Endothelial cell of umbilical vein (primary cell): ENCODE measurements at regions not wholly inside any gene's neighbourhood (a gene's known extent, or its start where the extent isn't known, plus 50 kb on each side); places are given as distances from the start of the nearest gene placed in this dataset.

Experiments used
- BruUV-seq: library from RNA; stranded (reverse); fragments of 400-500 nt; replicated peaks from 2 replicates; lab custom pipeline; 2021; lab: Mats Ljungman, UMichigan
- CTCF ChIA-PET: fragments of 300-600, 350-600 bp; sonication (Branson Sonifier 250); formaldehyde crosslinking; loops from one replicate; lab custom pipeline; 2021; ENCODE audit warnings: antibody characterized with exemption, inconsistent platforms; lab: Charles Lee
- POLR2A ChIA-PET: fragments of 300-600, 350-600 bp; sonication (Branson Sonifier 250); formaldehyde crosslinking; loops from one replicate; lab custom pipeline; 2021; ENCODE audit warnings: antibody characterized with exemption, inconsistent platforms; lab: Charles Lee
- DNase-seq: peaks from one replicate; pipeline ENCODE4 v3.0.0-alpha.2; 2011; ENCODE audit warnings: low read depth, low spot score
- FAIRE-seq: peaks from 2 replicates; lab custom pipeline; 2011; peaks lifted over from hg19 to GRCh38; lab: Jason Lieb, UNC
- H2AFZ ChIP-seq: 2 replicates; pipeline ENCODE4 v1.6.0; 2012; ENCODE audit warnings: low read depth, low read length, control low read depth, inconsistent platforms
- H3K27ac ChIP-seq: 2 replicates; pipeline ENCODE4 v1.5.1; 2011; ENCODE audit warnings: low read depth, mild to moderate bottlenecking, control low read depth, low read length, moderate library complexity; ENCODE audit not compliant: insufficient read depth
- H3K27me3 ChIP-seq, 2 experiments: 2 replicates each; pipeline versions ENCODE4 v1.6.0 to v1.6.1; 2011; ENCODE audit warnings: low read length in 2 of 2, mixed read lengths in 1 of 2; ENCODE audit not compliant: control insufficient read depth in 2 of 2, insufficient read depth in 2 of 2
- H3K36me3 ChIP-seq, 2 experiments: 2 replicates in 1 of 2; 3 replicates in 1 of 2; pipeline ENCODE4 v1.5.1; 2011; ENCODE audit warnings: low read length in 2 of 2, mild to moderate bottlenecking in 1 of 2, moderate library complexity in 1 of 2; ENCODE audit not compliant: control insufficient read depth in 2 of 2, insufficient read depth in 2 of 2; ENCODE audit errors: extremely low read depth in 1 of 2
- H3K4me1 ChIP-seq: 3 replicates; pipeline ENCODE4 v1.5.1; 2011; ENCODE audit warnings: mild to moderate bottlenecking, low read length; ENCODE audit not compliant: control insufficient read depth, insufficient read depth; ENCODE audit errors: extremely low read depth
- H3K4me2 ChIP-seq: 2 replicates; pipeline ENCODE4 v1.6.1; 2011; ENCODE audit warnings: low read length, control low read depth, mixed read lengths; ENCODE audit not compliant: insufficient read depth
- H3K4me3 ChIP-seq, 3 experiments: fragments of 200-600 bp in 1 of 3; sonication (generic), shearing (Covaris generic) in 1 of 3; replicated peaks in 1 of 3; 2 replicates each; pipeline ENCODE4 v1.5.1; 2011 to 2016; ENCODE audit warnings: control low read depth in 3 of 3, low read length in 3 of 3, mild to moderate bottlenecking in 2 of 3, inconsistent platforms in 1 of 3, low read depth in 1 of 3, moderate library complexity in 1 of 3; ENCODE audit not compliant: insufficient read depth in 1 of 3
- H3K79me2 ChIP-seq: 2 replicates; pipeline ENCODE4 v1.6.0; 2012; ENCODE audit warnings: low read length, inconsistent platforms; ENCODE audit not compliant: control insufficient read depth, insufficient read depth
- H3K9ac ChIP-seq: replicated peaks from 2 replicates; pipeline ENCODE3; 2011; ENCODE audit warnings: low read length, control low read depth; ENCODE audit not compliant: insufficient read depth; ENCODE audit errors: extremely low read depth
- H3K9me1 ChIP-seq: replicated peaks from 3 replicates; pipeline ENCODE4 v1.6.0; 2011; ENCODE audit warnings: mild to moderate bottlenecking, low read length; ENCODE audit not compliant: control insufficient read depth, insufficient read depth; ENCODE audit errors: extremely low read depth
- H3K9me3 ChIP-seq: replicated peaks from 2 replicates; pipeline ENCODE4 v1.5.1; 2012; ENCODE audit warnings: low read length, inconsistent platforms; ENCODE audit not compliant: control insufficient read depth, insufficient read depth
- H4K20me1 ChIP-seq: replicated peaks from 2 replicates; pipeline ENCODE3; 2011; ENCODE audit warnings: mild to moderate bottlenecking, low read length; ENCODE audit not compliant: control insufficient read depth, insufficient read depth; ENCODE audit errors: extremely low read depth
- CTCF ChIP-seq, 2 donors: IDR thresholded peaks; 1 replicate in 1 of 2; 2 replicates in 1 of 2; pipeline ENCODE4 v1.5.1; 2011; ENCODE audit warnings: low read length in 2 of 2, mild to moderate bottlenecking in 2 of 2, moderate library complexity in 2 of 2, control low read depth in 1 of 2, inconsistent platforms in 1 of 2, low read depth in 1 of 2; ENCODE audit not compliant: insufficient read depth in 1 of 2; ENCODE audit errors: extremely low read depth in 1 of 2
- EZH2 ChIP-seq: IDR thresholded peaks from 2 replicates; pipeline ENCODE4 v1.6.1; 2012; ENCODE audit warnings: borderline replicate concordance, low read depth, mild to moderate bottlenecking, moderate library complexity, low read length, inconsistent platforms; ENCODE audit not compliant: severe bottlenecking
- FOS ChIP-seq: IDR thresholded peaks from 2 replicates; pipeline ENCODE4 v1.6.1; 2011; ENCODE audit warnings: mild to moderate bottlenecking, low read length, moderate library complexity, borderline replicate concordance; ENCODE audit not compliant: insufficient read depth
- GATA2 ChIP-seq: IDR thresholded peaks from 2 replicates; pipeline ENCODE4 v1.7.0; 2011; ENCODE audit warnings: low read depth, mild to moderate bottlenecking, moderate library complexity, mixed read lengths, low read length; ENCODE audit not compliant: insufficient read length, insufficient read depth
- JUN ChIP-seq: IDR thresholded peaks from 2 replicates; pipeline ENCODE4 v1.6.1; 2011; ENCODE audit warnings: borderline replicate concordance, low read depth; ENCODE audit not compliant: insufficient read length, insufficient read depth
- MAX ChIP-seq: IDR thresholded peaks from 2 replicates; pipeline ENCODE4 v1.6.1; 2011; ENCODE audit not compliant: insufficient read depth, insufficient read length
- MYC ChIP-seq: IDR thresholded peaks from one replicate; pipeline ENCODE4 v1.6.1; 2011; ENCODE audit warnings: mild to moderate bottlenecking, low read depth, low read length
- POLR2A ChIP-seq: IDR thresholded peaks from 2 replicates; pipeline ENCODE4 v1.6.1; 2012; ENCODE audit warnings: low read depth, mild to moderate bottlenecking, control low read depth, low read length
- POLR2AphosphoS5 ChIP-seq: IDR thresholded peaks from 2 replicates; pipeline ENCODE4 v1.6.1; 2012; ENCODE audit warnings: low read depth, mild to moderate bottlenecking, control low read depth, low read length, moderate library complexity; ENCODE audit not compliant: insufficient read depth
- dilution Hi-C: fragments of 300-500 bp; cut with MboI; formaldehyde crosslinking; loops from one replicate; pipeline ENCODE4 v1.15.0; 2019; ENCODE audit warnings: low sequenced_read_pairs; ENCODE audit not compliant: extremely low pct_ligation_motif_present
- intact Hi-C: fragments of 100-400 bp; cut with micrococcal nuclease; formaldehyde crosslinking; loops from one replicate; pipeline ENCODE4 v1.10.0; 2022

- Histone ChIP-seq H3K9me1 (no peaks in the 10 kb centered on the region), H3K4me1 (no peaks in the 10 kb centered on the region), H2AFZ (no peak overlapping the region), H3K27ac (no peak overlapping the region), H3K27me3 (no peaks in the 10 kb centered on the region), H4K20me1 (no peaks in the 10 kb centered on the region), H3K4me2 (no peak overlapping the region), H3K79me2 (no peaks in the 10 kb centered on the region), H3K36me3 (no peaks in the 10 kb centered on the region), H3K4me3 (no peak overlapping the region), H3K9me3 (no peaks in the 10 kb centered on the region), H3K9ac (no peak overlapping the region)
- intact Hi-C loops (no loop called here), dilution Hi-C loops (no loop called here)
- BruUV-seq: no TSS peak
- no peak for FAIRE-seq
- DNase-seq: no peak
- ChIA-PET POLR2A (no interaction called here), CTCF (no interaction called here)
- TF ChIP-seq GATA2: no peak
- TF ChIP-seq POLR2A: no peak
- no peak for TF ChIP-seq FOS
- no peak for TF ChIP-seq POLR2AphosphoS5
- TF ChIP-seq MYC: no peak
- no peak for TF ChIP-seq EZH2
- TF ChIP-seq CTCF (IDR thresholded peaks at IDR 0.05; ENCODE audit: extremely low read depth in 1 of 2, insufficient read depth in 1 of 2, low read depth in 1 of 2, low read length in 2 of 2): no peak
- no peak for TF ChIP-seq JUN
- no peak for TF ChIP-seq MAX
Measured at GRCh38 chr12:74408601-74409166, 129.0 kb upstream of the ATXN7L3B start.
